Caco-2 (cell line): ENCODE measurements at regions not wholly inside any gene's neighbourhood (a gene's known extent, or its start where the extent isn't known, plus 50 kb on each side); places are given as distances from the start of the nearest gene placed in this dataset.

Source experiments
- BruUV-seq: library from RNA; stranded (reverse); fragments of 400-500 nt; replicated peaks from 2 replicates; lab custom pipeline; 2021; lab: Mats Ljungman, UMichigan
- CTCF ChIA-PET: fragments of 300-600 bp; sonication (Branson Sonifier 250); formaldehyde crosslinking; loops from one replicate; lab custom pipeline; 2022; ENCODE audit warnings: antibody characterized with exemption; lab: Charles Lee
- POLR2A ChIA-PET: fragments of 300-600 bp; sonication (Branson Sonifier 250); formaldehyde crosslinking; loops from one replicate; lab custom pipeline; 2022; ENCODE audit warnings: antibody characterized with exemption; lab: Charles Lee
- DNase-seq, 2 experiments: peaks; one replicate each; pipeline versions ENCODE4 v3.0.0 to v3.0.0-alpha.2; 2020 to 2022
- H3K27me3 ChIP-seq: replicated peaks from 2 replicates; pipeline ENCODE4 v1.6.0; 2011; ENCODE audit warnings: low read length; ENCODE audit not compliant: control insufficient read depth, insufficient read depth
- H3K36me3 ChIP-seq: 2 replicates; pipeline ENCODE4 v1.5.1; 2011; ENCODE audit warnings: low read length; ENCODE audit not compliant: control insufficient read depth, insufficient read depth
- H3K4me1 ChIP-seq: fragments of 250-450 bp; sonication (Bioruptor Pico); 2 replicates; pipeline ENCODE4 v1.5.1; 2020; ENCODE audit warnings: mild to moderate bottlenecking
- H3K4me3 ChIP-seq: 2 replicates; pipeline ENCODE4 v1.5.1; 2011; ENCODE audit warnings: low read depth, mild to moderate bottlenecking, control low read depth, low read length
- H3K9me3 ChIP-seq: fragments of 250-450 bp; sonication (Bioruptor Pico); 2 replicates; pipeline ENCODE4 v1.5.1; 2020; ENCODE audit warnings: mild to moderate bottlenecking, moderate library complexity
- H3K27ac Mint-ChIP-seq: one replicate; pipeline ENCODE4 v1.8.0; 2022; ENCODE audit warnings: mixed read lengths; ENCODE audit not compliant: unreplicated experiment
- H3K27me3 Mint-ChIP-seq: one replicate; pipeline ENCODE4 v1.8.0; 2022; ENCODE audit warnings: mixed read lengths; ENCODE audit not compliant: insufficient read depth, unreplicated experiment
- H3K36me3 Mint-ChIP-seq: one replicate; pipeline ENCODE4 v1.8.0; 2022; ENCODE audit warnings: mild to moderate bottlenecking, mixed read lengths; ENCODE audit not compliant: insufficient read depth, unreplicated experiment
- H3K4me1 Mint-ChIP-seq: one replicate; pipeline ENCODE4 v1.8.0; 2022; ENCODE audit warnings: low read depth, mixed read lengths; ENCODE audit not compliant: unreplicated experiment
- H3K4me3 Mint-ChIP-seq: one replicate; pipeline ENCODE4 v1.8.0; 2022; ENCODE audit warnings: mild to moderate bottlenecking, moderate library complexity, mixed read lengths; ENCODE audit not compliant: unreplicated experiment
- H3K9me3 Mint-ChIP-seq: one replicate; pipeline ENCODE4 v1.8.0; 2022; ENCODE audit warnings: mixed read lengths; ENCODE audit not compliant: unreplicated experiment
- CTCF ChIP-seq, 2 experiments: fragments of 200-600 bp in 1 of 2; IDR thresholded peaks; 1 replicate in 1 of 2; 2 replicates in 1 of 2; pipeline versions ENCODE4 v1.5.1 to v1.8.0; 2011 to 2022; ENCODE audit warnings: antibody characterized with exemption in 1 of 2, control low read depth in 1 of 2, inconsistent platforms in 1 of 2, low read depth in 1 of 2, low read length in 1 of 2, mild to moderate bottlenecking in 1 of 2, moderate library complexity in 1 of 2; ENCODE audit not compliant: insufficient read depth in 1 of 2, severe bottlenecking in 1 of 2, unreplicated experiment in 1 of 2
- intact Hi-C: fragments of 100-400 bp; cut with micrococcal nuclease; formaldehyde crosslinking; loops from one replicate; pipeline ENCODE4 v1.10.0; 2022; ENCODE audit not compliant: unreplicated experiment

- intact Hi-C loops = no loop called here
- Histone ChIP-seq H3K4me3 (no peak overlapping the region), H3K27me3 (no peaks in the 10 kb centered on the region), H3K36me3 (no peaks in the 10 kb centered on the region), H3K9me3 (no peaks in the 10 kb centered on the region), H3K4me1 (no peaks in the 10 kb centered on the region)
- H3K36me3 Mint-ChIP-seq = no peaks in the 10 kb centered on the region
- H3K27ac Mint-ChIP-seq = no peak overlapping the region
- H3K4me1 Mint-ChIP-seq = peaks cover 7% of the 10 kb centered on the region
- H3K4me3 Mint-ChIP-seq = no peak overlapping the region
- no peak for TF ChIP-seq CTCF (IDR thresholded peaks at IDR 0.05; ENCODE audit: insufficient read depth in 1 of 2, low read depth in 1 of 2, low read length in 1 of 2, severe bottlenecking in 1 of 2, unreplicated experiment in 1 of 2)
- no peak for DNase-seq
- POLR2A ChIA-PET = no interaction called here
- CTCF ChIA-PET = no interaction called here
- H3K9me3 Mint-ChIP-seq = peaks cover 10% of the 10 kb centered on the region
- no TSS peak for BruUV-seq
- H3K27me3 Mint-ChIP-seq = no peaks in the 10 kb centered on the region
These were observed 345.1 kb upstream of the SNX7 start for GRCh38 chr1:98316286-98316905.

- H3K4me1 ChIP-seq = no peaks in the 10 kb centered on the region
- H3K4me3 ChIP-seq = no peak overlapping the region
- H3K9me3 Mint-ChIP-seq = peaks cover 3% of the 10 kb centered on the region
- intact Hi-C loops = no loop called here
- ChIA-PET CTCF (no interaction called here), POLR2A (no interaction called here)
- no peaks in the 10 kb centered on the region for H3K9me3 ChIP-seq
- no peaks in the 10 kb centered on the region for H3K36me3 Mint-ChIP-seq
- DNase-seq = no peak
- peaks cover 7% of the 10 kb centered on the region for H3K4me1 Mint-ChIP-seq
- no peaks in the 10 kb centered on the region for H3K27me3 ChIP-seq
- no peak overlapping the region for H3K4me3 Mint-ChIP-seq
- no peaks in the 10 kb centered on the region for H3K36me3 ChIP-seq
- BruUV-seq = no TSS peak
- H3K27me3 Mint-ChIP-seq = no peaks in the 10 kb centered on the region
- H3K27ac Mint-ChIP-seq = no peak overlapping the region
- no peak for TF ChIP-seq CTCF (IDR thresholded peaks at IDR 0.05; ENCODE audit: insufficient read depth in 1 of 2, low read depth in 1 of 2, low read length in 1 of 2, severe bottlenecking in 1 of 2, unreplicated experiment in 1 of 2)
These were observed 346.2 kb upstream of the SNX7 start for GRCh38 chr1:98315309-98315708.

- Histone ChIP-seq H3K4me1 (no peaks in the 10 kb centered on the region), H3K9me3 (no peaks in the 10 kb centered on the region), H3K36me3 (no peaks in the 10 kb centered on the region), H3K27me3 (no peaks in the 10 kb centered on the region), H3K4me3 (no peak overlapping the region)
- H3K36me3 Mint-ChIP-seq = no peaks in the 10 kb centered on the region
- CTCF ChIA-PET = no interaction called here
- H3K27me3 Mint-ChIP-seq = no peaks in the 10 kb centered on the region
- POLR2A ChIA-PET = no interaction called here
- no TSS peak for BruUV-seq
- H3K9me3 Mint-ChIP-seq = peaks cover 1% of the 10 kb centered on the region
- H3K4me3 Mint-ChIP-seq = no peak overlapping the region
- peaks cover 7% of the 10 kb centered on the region for H3K4me1 Mint-ChIP-seq
- no peak for DNase-seq
- no peak overlapping the region for H3K27ac Mint-ChIP-seq
- intact Hi-C loops = no loop called here
- no peak for TF ChIP-seq CTCF (IDR thresholded peaks at IDR 0.05; ENCODE audit: insufficient read depth in 1 of 2, low read depth in 1 of 2, low read length in 1 of 2, severe bottlenecking in 1 of 2, unreplicated experiment in 1 of 2)
These were observed 346.9 kb upstream of the SNX7 start for GRCh38 chr1:98314601-98315000.
